ENCODE measurements at regions not wholly inside any gene's neighbourhood (a gene's known extent, or its start where the extent isn't known, plus 50 kb on each side); places are given as distances from the start of the nearest gene placed in this dataset.

- peaks cover 14% of the 10 kb centered on the region for H3K27me3 Mint-ChIP-seq (ENCODE audit: unreplicated experiment)
- CTCF ChIA-PET = interaction anchor here (0.7 kb wide), 1 partner anchor 10 kb away, joined by 3 read pairs; no protein-coding TSS in a partner anchor
- no peaks in the 10 kb centered on the region for H3K36me3 Mint-ChIP-seq (ENCODE audit: insufficient read depth, unreplicated experiment)
- H3K27ac Mint-ChIP-seq (ENCODE audit: unreplicated experiment) = no peak overlapping the region
- H3K4me3 Mint-ChIP-seq (ENCODE audit: low read depth, unreplicated experiment) = no peak overlapping the region
- no peak for TF ChIP-seq CTCF (IDR thresholded peaks at IDR 0.05; ENCODE audit: unreplicated experiment)
- BruUV-seq (replicated peaks) = no TSS peak
- DNase-seq = no peak
- H3K9me3 Mint-ChIP-seq (ENCODE audit: low read depth, unreplicated experiment) = peaks cover 5% of the 10 kb centered on the region
- H3K4me1 Mint-ChIP-seq (ENCODE audit: low read depth, unreplicated experiment) = no peaks in the 10 kb centered on the region
- intact Hi-C loops (cut with micrococcal nuclease; ENCODE audit: unreplicated experiment) = no loop called here
Measured at GRCh38 chr20:41874658-41875057, 256.5 kb upstream of the CHD6 start.

DNA sequence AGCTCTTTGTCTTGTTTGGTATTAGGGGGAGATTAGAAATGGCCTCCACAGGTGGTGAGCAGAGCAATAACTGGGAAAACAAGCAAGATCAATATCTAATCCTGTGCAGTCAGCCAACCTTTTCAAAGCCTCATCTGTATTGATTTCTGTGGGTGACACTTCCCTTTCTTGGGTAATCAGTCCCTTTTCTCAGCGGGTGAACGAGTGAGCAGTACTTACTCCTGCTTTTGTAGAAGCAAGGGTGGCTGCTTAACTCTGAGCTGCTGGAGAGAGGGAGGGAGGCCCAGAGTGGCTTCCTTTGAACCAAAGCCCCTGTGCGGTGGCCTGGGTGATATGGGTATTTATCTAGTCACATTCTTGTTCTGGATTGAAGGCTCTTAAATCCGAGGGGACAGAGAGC lies 254.8 kb upstream of the CHD6 start:
- H3K4me1 Mint-ChIP-seq (ENCODE audit: low read depth, unreplicated experiment) = no peaks in the 10 kb centered on the region
- H3K9me3 Mint-ChIP-seq (ENCODE audit: low read depth, unreplicated experiment) = peaks cover 13% of the 10 kb centered on the region
- H3K27me3 Mint-ChIP-seq (ENCODE audit: unreplicated experiment) = peaks cover 14% of the 10 kb centered on the region
- no TSS peak for BruUV-seq (replicated peaks)
- TF ChIP-seq CTCF (IDR thresholded peaks at IDR 0.05; ENCODE audit: unreplicated experiment) = no peak
- H3K27ac Mint-ChIP-seq (ENCODE audit: unreplicated experiment) = no peak overlapping the region
- CTCF ChIA-PET = interaction anchor here (0.5 to 0.8 kb wide), 2 partner anchors 19 to 429 kb away, joined by 3 to 7 read pairs; no protein-coding TSS in a partner anchor
- no peak for DNase-seq
- intact Hi-C loops (cut with micrococcal nuclease; ENCODE audit: unreplicated experiment) = no loop called here
- H3K36me3 Mint-ChIP-seq (ENCODE audit: insufficient read depth, unreplicated experiment) = no peaks in the 10 kb centered on the region
- H3K4me3 Mint-ChIP-seq (ENCODE audit: low read depth, unreplicated experiment) = no peak overlapping the region

DNA sequence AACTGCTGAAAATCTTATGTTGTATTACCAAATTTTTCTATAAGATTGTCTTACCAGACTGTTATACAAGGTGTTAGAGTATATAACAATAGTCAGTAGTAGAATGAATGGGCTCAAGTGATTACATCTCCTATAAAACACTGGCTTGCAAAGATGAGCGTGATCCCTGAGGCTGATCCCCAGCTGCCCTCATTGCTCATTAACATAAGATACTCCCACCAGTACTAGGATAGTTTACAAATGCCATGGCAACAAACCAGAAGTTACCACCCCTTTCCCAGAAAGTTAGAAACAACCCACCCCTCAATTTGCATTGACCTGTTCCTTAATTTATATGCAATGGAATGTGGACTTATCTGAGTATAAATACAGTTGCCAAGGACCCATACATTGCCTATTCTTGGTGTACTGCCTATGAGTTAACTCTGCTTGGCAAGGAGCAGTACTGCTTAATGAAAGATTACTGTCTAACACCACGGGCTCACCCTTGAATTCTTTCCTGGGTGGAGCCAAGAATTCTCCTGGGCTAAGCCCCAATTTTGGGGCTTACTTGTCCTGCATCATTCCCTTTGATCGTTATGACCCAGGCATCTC lies 252.8 kb upstream of the CHD6 start:
- Mint-ChIP-seq H3K9me3 (ENCODE audit: low read depth, unreplicated experiment) (peaks cover 16% of the 10 kb centered on the region), H3K4me3 (ENCODE audit: low read depth, unreplicated experiment) (no peak overlapping the region), H3K27me3 (ENCODE audit: unreplicated experiment) (no peaks in the 10 kb centered on the region), H3K27ac (ENCODE audit: unreplicated experiment) (no peak overlapping the region), H3K36me3 (ENCODE audit: insufficient read depth, unreplicated experiment) (no peaks in the 10 kb centered on the region), H3K4me1 (ENCODE audit: low read depth, unreplicated experiment) (no peaks in the 10 kb centered on the region)
- no peak for TF ChIP-seq CTCF (IDR thresholded peaks at IDR 0.05; ENCODE audit: unreplicated experiment)
- no peak for DNase-seq
- intact Hi-C loops (cut with micrococcal nuclease; ENCODE audit: unreplicated experiment) = no loop called here
- no TSS peak for BruUV-seq (replicated peaks)
- CTCF ChIA-PET = no interaction called here

DNA sequence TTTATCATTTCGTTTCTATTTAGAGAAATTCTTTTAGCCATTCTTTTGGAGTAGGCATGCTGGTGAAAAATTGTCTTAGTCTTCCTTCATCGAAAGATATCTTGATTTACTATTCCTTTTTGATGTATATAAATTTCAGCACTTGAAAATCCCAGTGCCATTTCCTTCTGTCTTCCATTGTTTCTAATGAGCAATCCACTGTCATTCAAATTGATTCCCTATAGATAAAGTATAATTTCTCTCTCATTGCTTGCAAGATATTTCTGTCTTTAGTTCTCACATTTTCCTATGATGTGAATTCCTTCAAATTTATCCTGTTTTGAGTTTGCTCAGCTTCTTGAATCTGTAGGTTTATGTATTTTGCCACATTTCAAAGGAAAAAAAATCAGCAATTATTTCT lies 251.1 kb upstream of the CHD6 start:
- no peak for DNase-seq
- peaks cover 16% of the 10 kb centered on the region for H3K9me3 Mint-ChIP-seq (ENCODE audit: low read depth, unreplicated experiment)
- H3K27ac Mint-ChIP-seq (ENCODE audit: unreplicated experiment) = no peak overlapping the region
- no TSS peak for BruUV-seq (replicated peaks)
- no peaks in the 10 kb centered on the region for H3K36me3 Mint-ChIP-seq (ENCODE audit: insufficient read depth, unreplicated experiment)
- intact Hi-C loops (cut with micrococcal nuclease; ENCODE audit: unreplicated experiment) = no loop called here
- no peaks in the 10 kb centered on the region for H3K27me3 Mint-ChIP-seq (ENCODE audit: unreplicated experiment)
- H3K4me1 Mint-ChIP-seq (ENCODE audit: low read depth, unreplicated experiment) = no peaks in the 10 kb centered on the region
- CTCF ChIA-PET = no interaction called here
- no peak overlapping the region for H3K4me3 Mint-ChIP-seq (ENCODE audit: low read depth, unreplicated experiment)
- no peak for TF ChIP-seq CTCF (IDR thresholded peaks at IDR 0.05; ENCODE audit: unreplicated experiment)

Data from Calu3 (cell line).